NCI-H226 (cell line): ENCODE measurements at regions not wholly inside any gene's neighbourhood (a gene's known extent, or its start where the extent isn't known, plus 50 kb on each side); places are given as distances from the start of the nearest gene placed in this dataset.

Experiments
- DNase-seq: peaks from one replicate; pipeline ENCODE4 v3.0.0-alpha.2; 2015

DNA sequence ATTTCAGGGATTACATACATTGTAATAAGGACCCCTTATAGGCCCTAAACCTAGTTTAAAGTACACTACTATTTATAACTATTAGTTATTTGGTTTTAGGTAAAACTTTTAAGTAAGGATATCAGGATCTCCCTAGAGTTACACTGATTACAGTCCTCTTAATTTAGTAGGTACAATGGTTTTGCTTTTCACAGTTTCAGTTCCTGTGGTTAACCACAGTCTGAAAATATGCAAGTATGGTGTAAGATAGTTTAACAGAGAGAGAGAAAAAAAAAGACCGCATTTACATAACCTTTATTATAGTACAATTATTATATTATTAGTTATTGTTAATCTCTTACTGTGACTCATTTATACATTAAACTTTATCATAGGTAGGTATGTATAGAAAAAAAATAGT is 725.3 kb upstream of the PTPRD start:
- DNase-seq = no peak

GRCh38 chr9:11340654-11341053 is 727.9 kb upstream of the PTPRD start:
- no peak for DNase-seq

DNA sequence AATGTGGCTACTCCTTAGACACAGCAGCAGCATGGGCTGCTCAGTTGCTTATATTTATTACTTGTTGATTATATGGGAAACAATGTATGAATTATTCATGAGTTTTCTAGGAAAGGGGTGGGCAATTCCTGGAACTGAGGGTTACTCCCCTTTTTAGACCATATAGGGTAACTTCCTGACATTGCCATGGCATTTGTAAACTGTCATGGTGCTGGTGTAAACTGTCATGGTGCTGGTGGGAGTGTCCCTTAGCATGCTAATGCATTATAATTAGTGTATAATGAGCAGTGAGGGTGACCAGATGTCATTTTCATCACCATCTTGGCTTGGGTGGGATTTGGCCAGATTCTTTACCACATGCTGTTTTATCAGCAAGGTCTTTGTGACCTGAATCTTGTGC is 734.6 kb upstream of the PTPRD start:
- DNase-seq = no peak

DNA sequence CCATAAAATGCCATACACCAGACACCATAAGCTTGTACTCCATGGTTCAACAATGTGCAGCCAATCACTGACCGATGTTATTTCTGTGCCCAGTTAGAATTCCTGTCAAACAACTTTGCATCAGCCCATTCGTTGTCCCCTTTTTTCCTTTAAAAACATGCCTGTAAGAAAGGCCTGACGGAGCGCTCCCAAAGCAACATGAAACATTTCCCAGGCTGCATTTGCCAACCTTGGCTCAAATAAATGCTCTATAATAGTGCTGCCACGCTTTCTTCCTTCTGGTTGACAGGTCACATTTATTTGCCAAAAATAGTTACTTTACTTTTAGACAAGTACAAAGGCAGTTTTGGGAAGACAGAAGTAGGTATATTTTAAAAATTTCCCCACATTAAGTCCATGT is 735.6 kb upstream of the PTPRD start:
- no peak for DNase-seq

DNA sequence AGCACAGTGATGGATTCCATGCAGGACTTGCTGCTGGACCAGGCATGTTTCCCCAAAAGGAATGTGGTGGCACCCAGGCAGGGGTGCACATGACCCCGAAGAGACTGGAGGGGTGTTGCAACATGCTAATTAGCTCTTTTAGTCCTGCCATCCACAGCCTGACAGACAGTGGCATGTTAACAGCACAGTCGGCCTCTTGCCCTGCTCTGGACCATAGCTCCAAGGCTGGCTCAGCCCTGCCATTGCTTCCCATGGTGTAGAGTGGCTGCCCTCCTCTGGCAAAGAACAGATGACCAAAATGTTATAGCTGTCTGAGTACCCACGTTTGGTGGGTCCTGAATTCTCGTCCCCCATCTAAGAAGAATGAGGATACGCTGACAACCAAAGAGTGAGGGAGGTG is 736.4 kb upstream of the PTPRD start:
- DNase-seq = no peak

DNA sequence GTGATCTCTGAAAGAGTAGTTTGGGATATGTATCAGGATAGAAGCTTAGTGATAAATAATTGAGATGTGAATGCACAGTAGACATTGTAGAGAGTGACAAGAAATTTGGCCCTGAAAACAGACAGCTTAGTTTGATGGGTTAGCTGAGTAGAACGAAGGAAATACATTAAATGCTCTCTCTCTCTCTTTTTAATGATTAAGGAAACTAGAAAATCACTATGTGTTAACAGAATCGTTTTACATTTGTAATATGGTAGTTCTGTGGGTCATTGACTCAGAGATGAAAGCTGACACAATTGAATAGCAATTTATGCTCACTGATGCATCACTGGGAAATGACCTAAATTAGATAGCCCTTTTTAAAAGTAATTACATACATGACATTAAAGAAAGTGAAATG is 739.8 kb upstream of the PTPRD start:
- DNase-seq = no peak

- no peak for DNase-seq
Observed at GRCh38 chr9:11356067-11356466, 743.3 kb upstream of the PTPRD start.

GRCh38 chr9:11366585-11367129 is 753.9 kb upstream of the PTPRD start:
- no peak for DNase-seq

GRCh38 chr9:11374926-11375325 is 762.1 kb upstream of the PTPRD start:
- DNase-seq = no peak

DNA sequence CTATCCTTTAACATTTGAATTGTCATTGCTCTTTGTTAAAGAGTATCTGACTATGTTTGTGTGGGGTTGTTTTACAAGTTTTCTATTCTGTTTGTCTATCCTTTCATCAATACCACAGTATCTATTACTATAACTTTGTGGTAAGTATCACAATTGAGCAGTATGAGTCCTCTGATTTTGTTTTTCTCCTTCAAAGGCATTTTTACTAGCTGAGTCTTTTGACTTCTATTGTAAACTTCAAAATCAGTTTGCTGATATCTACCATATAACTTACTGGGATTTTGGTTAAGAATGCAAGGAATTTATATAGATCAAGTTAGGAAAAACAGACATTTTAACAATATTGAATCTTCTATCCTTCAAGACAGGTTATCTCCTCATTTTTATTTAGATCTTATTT is 789.8 kb upstream of the PTPRD start:
- DNase-seq = no peak

GRCh38 chr9:11414241-11414640 is 801.4 kb upstream of the PTPRD start:
- no peak for DNase-seq

DNA sequence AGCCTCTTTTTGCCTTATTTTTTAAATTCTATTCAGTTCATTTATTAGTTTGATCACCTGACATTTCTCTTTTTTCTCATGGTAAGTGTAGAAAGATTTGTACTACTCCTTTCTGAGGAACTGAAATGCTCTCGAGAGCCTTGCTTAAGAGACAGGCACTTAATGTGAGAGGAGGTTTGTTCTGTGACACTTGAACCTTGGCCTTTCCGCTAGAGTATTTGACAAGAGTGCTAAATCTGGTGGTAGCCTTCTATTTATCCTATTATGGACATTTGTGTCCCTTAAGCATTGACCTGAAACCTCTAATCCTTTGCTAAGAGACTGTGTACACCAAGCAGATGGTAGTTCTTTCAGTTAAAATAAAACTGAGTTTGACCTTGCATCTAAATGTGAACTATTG is 805.0 kb upstream of the PTPRD start:
- DNase-seq = no peak

- DNase-seq = no peak
Observed at GRCh38 chr9:11431490-11431889, 818.7 kb upstream of the PTPRD start.

- DNase-seq = no peak
Observed at GRCh38 chr9:11432361-11432760, 819.6 kb upstream of the PTPRD start.

- no peak for DNase-seq
Observed at GRCh38 chr9:11443631-11444030, 830.8 kb upstream of the PTPRD start.

GRCh38 chr9:11457825-11458790 is 845.3 kb upstream of the PTPRD start:
- DNase-seq = no peak

GRCh38 chr9:11469745-11470144 is 856.9 kb upstream of the PTPRD start:
- DNase-seq = no peak

- no peak for DNase-seq
Observed at GRCh38 chr9:11471321-11471720, 858.5 kb upstream of the PTPRD start.

DNA sequence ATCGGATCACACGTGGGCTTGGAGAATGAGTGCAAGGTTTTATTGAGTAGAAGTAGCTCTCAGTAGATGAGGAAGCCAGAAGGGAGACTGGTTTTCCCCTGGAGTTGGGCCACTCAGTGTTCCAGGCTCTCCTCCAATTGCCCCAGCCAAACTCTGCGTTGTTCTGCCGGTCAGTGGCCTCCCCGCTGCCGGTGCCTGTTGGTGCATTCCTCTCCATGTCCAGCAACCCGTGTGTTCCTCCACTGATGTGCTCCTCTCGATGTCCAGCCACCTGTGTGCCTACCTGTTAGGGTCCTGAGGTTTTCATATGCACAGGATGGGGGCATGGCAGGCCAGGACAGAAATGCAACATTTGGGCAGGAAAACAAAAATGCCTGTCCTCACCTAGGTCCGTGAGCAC is 888.0 kb upstream of the PTPRD start:
- DNase-seq = no peak

GRCh38 chr9:11506980-11507379 is 894.2 kb upstream of the PTPRD start:
- no peak for DNase-seq

DNA sequence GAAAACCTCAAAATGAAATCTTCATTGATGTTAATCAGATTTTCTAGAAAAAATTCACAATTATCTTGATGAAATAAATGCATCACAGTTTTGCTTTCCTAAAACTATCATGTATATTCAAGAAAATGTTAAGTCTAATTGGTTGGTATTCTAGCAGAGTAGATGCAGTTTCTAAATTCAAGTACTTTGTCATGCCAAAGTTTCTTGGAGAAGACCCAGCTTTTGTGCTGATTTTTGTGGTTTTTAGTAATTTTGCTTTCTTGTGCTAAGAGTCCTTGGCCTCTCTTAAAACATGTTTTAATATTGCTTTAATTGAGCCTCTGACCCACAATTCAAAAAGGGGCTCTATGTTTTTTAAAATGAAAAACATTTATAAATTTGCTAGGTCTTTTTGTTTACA is 924.8 kb upstream of the PTPRD start:
- DNase-seq = no peak

DNA sequence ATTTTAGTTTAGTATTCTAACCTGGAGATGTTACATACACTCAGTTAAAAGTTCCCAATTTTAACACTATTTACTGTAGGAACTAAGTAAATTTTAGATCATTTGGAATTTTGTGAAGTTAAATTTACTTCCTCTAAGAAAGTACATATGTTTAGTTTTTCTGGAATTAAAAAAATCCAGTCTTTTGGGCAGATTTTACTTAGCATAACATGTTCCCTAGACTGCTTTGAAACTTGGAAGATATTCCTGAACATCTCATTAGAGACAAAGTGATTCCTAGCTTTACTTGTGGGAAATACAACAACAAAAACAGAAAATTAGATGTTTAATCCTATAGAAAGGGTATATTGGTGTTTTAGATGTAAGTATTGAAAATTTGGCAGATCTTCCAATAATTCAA is 930.0 kb upstream of the PTPRD start:
- no peak for DNase-seq

GRCh38 chr9:11546231-11546630 is 933.4 kb upstream of the PTPRD start:
- no peak for DNase-seq

DNA sequence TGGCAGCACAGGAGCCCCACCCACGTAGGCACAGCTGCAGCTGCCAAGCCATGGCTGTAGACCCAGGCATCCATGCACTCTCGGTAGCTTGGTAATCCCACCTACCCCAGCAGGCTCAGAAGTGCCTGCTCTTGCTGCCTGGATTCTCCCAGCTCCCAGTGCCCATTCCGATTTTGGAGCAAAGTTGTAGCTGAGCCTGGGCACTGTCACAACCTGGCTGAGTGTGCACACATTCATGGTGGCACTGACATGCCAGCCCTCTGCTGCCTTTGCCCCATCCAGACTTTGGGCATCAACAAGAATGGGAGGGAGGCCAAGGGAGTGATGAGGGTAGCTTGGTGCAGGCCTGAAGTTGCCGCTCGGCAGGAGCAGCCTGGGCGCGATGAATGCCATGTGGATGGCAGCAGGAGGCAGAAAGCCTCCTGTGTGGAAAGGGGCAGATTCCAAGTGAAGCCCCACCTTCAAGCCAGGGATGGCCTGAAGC is 936.6 kb upstream of the PTPRD start:
- no peak for DNase-seq

DNA sequence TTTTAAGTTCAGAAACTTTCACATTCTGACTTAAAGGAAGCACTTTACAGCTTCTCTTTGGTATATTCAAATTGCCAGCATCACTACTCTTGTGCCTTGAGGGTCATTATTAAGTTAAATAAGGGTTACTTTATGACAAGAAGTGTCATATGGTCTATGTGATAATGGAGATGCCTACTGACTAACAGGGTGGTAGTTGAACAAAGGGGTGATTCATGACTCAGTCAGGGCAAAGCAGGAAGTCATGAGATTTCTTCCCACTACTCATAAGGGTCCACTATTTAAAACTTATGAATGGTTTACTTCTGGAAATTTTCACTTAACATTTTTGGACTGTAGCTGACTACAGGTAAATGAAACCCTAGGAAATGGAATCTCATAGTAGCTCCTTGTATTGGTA is 938.3 kb upstream of the PTPRD start:
- no peak for DNase-seq
